ENCODE measurements at regions not wholly inside any gene's neighbourhood (a gene's known extent, or its start where the extent isn't known, plus 50 kb on each side); places are given as distances from the start of the nearest gene placed in this dataset.
A peak's percentile ranks its signal among the peaks of the same experiment; 100 is the strongest.

DNA sequence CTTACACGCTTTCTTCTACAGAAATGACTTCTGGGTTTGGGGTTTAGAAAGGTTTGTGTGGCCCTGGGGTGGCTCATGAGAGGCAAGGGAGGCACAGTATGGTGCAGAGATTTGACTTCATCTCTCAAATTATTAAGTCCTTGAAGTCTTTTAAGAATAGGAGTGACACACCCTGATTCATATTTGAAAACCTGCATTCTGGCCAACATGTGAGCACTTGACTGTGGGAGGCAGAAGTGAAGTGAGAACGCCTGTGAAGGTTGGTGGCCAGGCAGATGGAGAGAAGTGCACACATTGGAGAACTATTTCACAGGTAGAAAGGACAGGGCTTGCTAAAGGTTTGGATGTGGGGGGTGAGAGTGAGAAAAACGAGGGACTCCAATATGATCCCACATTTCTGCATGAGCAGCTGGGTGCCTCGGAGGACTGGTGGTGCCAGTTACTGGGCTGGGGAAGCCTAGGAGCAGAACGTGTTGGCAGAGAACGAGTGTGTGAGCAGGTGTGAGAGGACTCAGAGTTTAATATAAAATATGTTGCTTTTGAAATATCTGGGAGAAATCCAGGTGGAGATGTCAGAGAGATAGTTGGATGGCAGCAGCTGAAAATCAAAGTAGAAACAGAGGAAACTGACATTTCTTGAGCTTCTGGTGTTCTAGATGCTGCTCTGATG, 240.0 kb upstream of the ADAMTSL1 start:
- Histone ChIP-seq H3K27me3 (ENCODE audit: control insufficient read depth in 1 of 2, insufficient read depth in 1 of 2, low read length in 2 of 2) (no peaks in the 10 kb centered on the region), H3K4me2 (ENCODE audit: low read length, poor library complexity, severe bottlenecking) (no peak overlapping the region), H3K4me1 (ENCODE audit: control insufficient read depth, insufficient read depth, low read depth, low read length) (peaks cover 3% of the 10 kb centered on the region), H2AK5ac (ENCODE audit: low read length, severe bottlenecking) (no peak overlapping the region), H2BK5ac (ENCODE audit: low read depth, low read length, poor library complexity, severe bottlenecking) (no peak overlapping the region), H3K23ac (ENCODE audit: low read length in 2 of 2) (no peak overlapping the region), H2AFZ (ENCODE audit: low read depth, low read length) (no peak overlapping the region), H3K4ac (ENCODE audit: low read depth in 1 of 2, low read length in 2 of 2) (no peak overlapping the region), H3K79me1 (replicated peaks; ENCODE audit: low read length, poor library complexity, severe bottlenecking) (no peaks in the 10 kb centered on the region), H2BK120ac (ENCODE audit: low read depth, low read length) (no peak overlapping the region), H4K91ac (ENCODE audit: low read length) (no peak overlapping the region), H3K18ac (ENCODE audit: low read depth in 1 of 2, low read length in 2 of 2) (no peak overlapping the region), H3K27ac (ENCODE audit: low read length, poor library complexity, severe bottlenecking) (no peak overlapping the region), H3K4me3 (ENCODE audit: insufficient read depth in 1 of 2, low read depth in 1 of 2, low read length in 2 of 2) (no peak overlapping the region), H2BK12ac (ENCODE audit: low read length in 2 of 2) (no peak overlapping the region), H2BK15ac (ENCODE audit: low read depth, poor library complexity, severe bottlenecking) (no peak overlapping the region), H3K36me3 (ENCODE audit: control insufficient read depth in 1 of 2, insufficient read depth in 2 of 2, low read depth in 1 of 2, low read length in 2 of 2) (no peaks in the 10 kb centered on the region), H3K14ac (ENCODE audit: low read length in 2 of 2) (no peak overlapping the region), H3K9me3 (ENCODE audit: control insufficient read depth, low read length) (no peaks in the 10 kb centered on the region), H4K8ac (ENCODE audit: low read length) (no peak overlapping the region), H3K9ac (ENCODE audit: low read length) (no peak overlapping the region)
- DNase-seq = no peak
- 72% methylated on average over 6 of the region's 6 CpGs for WGBS

DNA sequence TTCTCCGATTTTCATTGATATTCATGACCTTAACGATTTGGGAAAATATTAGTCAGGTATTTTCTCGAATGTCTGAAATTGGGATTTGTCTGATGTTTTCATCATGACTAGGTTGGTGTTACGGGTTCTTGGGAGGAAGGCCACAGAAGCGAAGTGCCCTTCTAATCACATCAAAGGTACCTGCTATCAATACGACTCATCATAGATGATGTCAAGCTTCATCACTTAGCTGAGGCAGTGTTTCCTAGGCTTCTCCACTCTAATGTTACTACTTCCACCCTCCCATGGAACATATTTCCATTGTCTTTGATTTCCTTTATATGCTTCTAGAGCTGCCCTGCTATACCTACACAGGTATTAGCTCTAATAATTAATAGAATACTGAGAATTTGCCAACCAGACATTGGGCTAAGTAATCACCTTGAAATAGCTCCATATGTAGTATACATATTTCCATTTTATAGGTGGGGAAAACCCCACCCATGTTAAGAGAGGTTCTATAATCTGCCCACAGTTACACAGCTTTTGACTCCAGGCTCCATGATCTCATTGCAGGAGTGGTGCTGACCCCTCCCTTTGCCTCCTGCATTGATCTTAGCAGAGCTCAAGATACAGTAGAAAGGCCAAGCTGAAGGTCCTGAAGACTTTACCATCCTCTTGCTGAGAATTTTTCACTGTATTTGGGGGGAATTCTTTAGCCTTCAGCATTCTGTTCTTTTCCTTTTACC, 238.6 kb upstream of the ADAMTSL1 start:
- Histone ChIP-seq H4K8ac (ENCODE audit: low read length) (no peak overlapping the region), H4K91ac (ENCODE audit: low read length) (no peak overlapping the region), H3K4me3 (ENCODE audit: insufficient read depth in 1 of 2, low read depth in 1 of 2, low read length in 2 of 2) (no peak overlapping the region), H3K27ac (ENCODE audit: low read length, poor library complexity, severe bottlenecking) (no peak overlapping the region), H2BK15ac (ENCODE audit: low read depth, poor library complexity, severe bottlenecking) (no peak overlapping the region), H3K36me3 (ENCODE audit: control insufficient read depth in 1 of 2, insufficient read depth in 2 of 2, low read depth in 1 of 2, low read length in 2 of 2) (no peaks in the 10 kb centered on the region), H3K4me1 (ENCODE audit: control insufficient read depth, insufficient read depth, low read depth, low read length) (peaks cover 5% of the 10 kb centered on the region), H3K4me2 (ENCODE audit: low read length, poor library complexity, severe bottlenecking) (no peak overlapping the region), H3K9ac (ENCODE audit: low read length) (no peak overlapping the region), H3K14ac (ENCODE audit: low read length in 2 of 2) (no peak overlapping the region), H3K4ac (ENCODE audit: low read depth in 1 of 2, low read length in 2 of 2) (no peak overlapping the region), H3K9me3 (ENCODE audit: control insufficient read depth, low read length) (no peaks in the 10 kb centered on the region), H2BK5ac (ENCODE audit: low read depth, low read length, poor library complexity, severe bottlenecking) (no peak overlapping the region), H3K27me3 (ENCODE audit: control insufficient read depth in 1 of 2, insufficient read depth in 1 of 2, low read length in 2 of 2) (no peaks in the 10 kb centered on the region), H2BK12ac (ENCODE audit: low read length in 2 of 2) (no peak overlapping the region), H3K79me1 (replicated peaks; ENCODE audit: low read length, poor library complexity, severe bottlenecking) (no peaks in the 10 kb centered on the region), H2BK120ac (ENCODE audit: low read depth, low read length) (no peak overlapping the region), H3K18ac (ENCODE audit: low read depth in 1 of 2, low read length in 2 of 2) (no peak overlapping the region), H2AK5ac (ENCODE audit: low read length, severe bottlenecking) (no peak overlapping the region), H3K23ac (ENCODE audit: low read length in 2 of 2) (no peak overlapping the region), H2AFZ (ENCODE audit: low read depth, low read length) (no peak overlapping the region)
- WGBS = 91% methylated on average over 6 of the region's 6 CpGs
- no peak for DNase-seq

DNA sequence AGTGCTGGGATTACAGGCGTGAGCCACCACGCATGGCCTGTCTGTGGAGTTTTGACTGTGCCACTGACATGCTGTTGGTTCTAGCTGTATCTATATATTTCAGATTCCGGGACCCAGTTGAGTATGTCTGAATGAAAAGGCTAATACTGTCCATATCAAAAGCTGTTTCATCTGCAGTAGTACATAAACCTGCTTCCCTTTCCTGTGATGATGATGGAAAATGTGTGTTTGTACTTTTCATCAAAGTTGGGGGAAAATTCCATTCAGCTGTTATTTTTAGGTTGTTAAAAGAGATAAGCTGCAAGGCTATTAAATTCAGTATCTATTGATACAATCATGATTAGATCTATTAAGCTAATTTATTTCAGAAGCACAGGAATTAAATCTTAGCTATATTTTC, 237.6 kb upstream of the ADAMTSL1 start:
- Histone ChIP-seq H3K4me1 (ENCODE audit: control insufficient read depth, insufficient read depth, low read depth, low read length) (peaks cover 5% of the 10 kb centered on the region), H2AFZ (ENCODE audit: low read depth, low read length) (no peak overlapping the region), H3K36me3 (ENCODE audit: control insufficient read depth in 1 of 2, insufficient read depth in 2 of 2, low read depth in 1 of 2, low read length in 2 of 2) (no peaks in the 10 kb centered on the region), H3K9ac (ENCODE audit: low read length) (no peak overlapping the region), H3K14ac (ENCODE audit: low read length in 2 of 2) (no peak overlapping the region), H3K9me3 (ENCODE audit: control insufficient read depth, low read length) (no peaks in the 10 kb centered on the region), H2AK5ac (ENCODE audit: low read length, severe bottlenecking) (no peak overlapping the region), H2BK5ac (ENCODE audit: low read depth, low read length, poor library complexity, severe bottlenecking) (no peak overlapping the region), H2BK15ac (ENCODE audit: low read depth, poor library complexity, severe bottlenecking) (no peak overlapping the region), H3K23ac (ENCODE audit: low read length in 2 of 2) (no peak overlapping the region), H3K27me3 (ENCODE audit: control insufficient read depth in 1 of 2, insufficient read depth in 1 of 2, low read length in 2 of 2) (no peaks in the 10 kb centered on the region), H3K4me3 (ENCODE audit: insufficient read depth in 1 of 2, low read depth in 1 of 2, low read length in 2 of 2) (no peak overlapping the region), H2BK12ac (ENCODE audit: low read length in 2 of 2) (no peak overlapping the region), H3K4ac (ENCODE audit: low read depth in 1 of 2, low read length in 2 of 2) (no peak overlapping the region), H3K4me2 (ENCODE audit: low read length, poor library complexity, severe bottlenecking) (no peak overlapping the region), H3K27ac (ENCODE audit: low read length, poor library complexity, severe bottlenecking) (no peak overlapping the region), H4K8ac (ENCODE audit: low read length) (no peak overlapping the region), H4K91ac (ENCODE audit: low read length) (no peak overlapping the region), H3K79me1 (replicated peaks; ENCODE audit: low read length, poor library complexity, severe bottlenecking) (no peaks in the 10 kb centered on the region), H2BK120ac (ENCODE audit: low read depth, low read length) (no peak overlapping the region), H3K18ac (ENCODE audit: low read depth in 1 of 2, low read length in 2 of 2) (no peak overlapping the region)
- WGBS = 89% methylated on average over 3 of the region's 3 CpGs
- DNase-seq = no peak

DNA sequence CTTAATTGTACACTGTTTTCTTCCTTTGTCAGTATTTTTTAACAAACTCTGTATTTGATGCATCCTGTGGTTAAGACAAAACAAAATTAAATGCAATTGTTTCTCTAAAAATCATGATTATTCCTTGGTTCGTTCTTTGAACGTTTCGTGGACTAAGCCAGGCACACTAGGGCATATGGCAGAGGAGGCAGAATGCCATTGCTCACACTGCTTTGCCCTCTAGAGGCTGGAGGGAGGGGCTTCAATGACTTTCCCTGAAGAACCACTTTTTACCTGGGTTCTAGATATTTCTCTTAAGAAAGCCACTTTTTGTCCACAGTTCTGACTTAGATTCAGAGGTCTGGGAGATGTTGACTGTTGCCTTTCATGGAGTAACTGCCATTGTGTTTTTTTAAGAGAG, 236.2 kb upstream of the ADAMTSL1 start:
- Histone ChIP-seq H3K4ac (ENCODE audit: low read depth in 1 of 2, low read length in 2 of 2) (no peak overlapping the region), H3K4me2 (ENCODE audit: low read length, poor library complexity, severe bottlenecking) (no peak overlapping the region), H3K23ac (ENCODE audit: low read length in 2 of 2) (no peak overlapping the region), H2AK5ac (ENCODE audit: low read length, severe bottlenecking) (peak overlapping the region; percentile 56), H3K27me3 (ENCODE audit: control insufficient read depth in 1 of 2, insufficient read depth in 1 of 2, low read length in 2 of 2) (no peaks in the 10 kb centered on the region), H3K36me3 (ENCODE audit: control insufficient read depth in 1 of 2, insufficient read depth in 2 of 2, low read depth in 1 of 2, low read length in 2 of 2) (no peaks in the 10 kb centered on the region), H2AFZ (ENCODE audit: low read depth, low read length) (no peak overlapping the region), H2BK120ac (ENCODE audit: low read depth, low read length) (no peak overlapping the region), H3K79me1 (replicated peaks; ENCODE audit: low read length, poor library complexity, severe bottlenecking) (no peaks in the 10 kb centered on the region), H2BK15ac (ENCODE audit: low read depth, poor library complexity, severe bottlenecking) (no peak overlapping the region), H3K9me3 (ENCODE audit: control insufficient read depth, low read length) (peaks cover 8% of the 10 kb centered on the region), H3K9ac (ENCODE audit: low read length) (peak overlapping the region; percentile 63), H4K91ac (ENCODE audit: low read length) (no peak overlapping the region), H3K4me1 (ENCODE audit: control insufficient read depth, insufficient read depth, low read depth, low read length) (peaks cover 5% of the 10 kb centered on the region), H3K4me3 (ENCODE audit: insufficient read depth in 1 of 2, low read depth in 1 of 2, low read length in 2 of 2) (peak overlapping the region in 1 of 2 experiments; percentile 22), H3K18ac (ENCODE audit: low read depth in 1 of 2, low read length in 2 of 2) (no peak overlapping the region), H3K27ac (ENCODE audit: low read length, poor library complexity, severe bottlenecking) (peak overlapping the region; percentile 38), H2BK12ac (ENCODE audit: low read length in 2 of 2) (no peak overlapping the region), H3K14ac (ENCODE audit: low read length in 2 of 2) (no peak overlapping the region), H2BK5ac (ENCODE audit: low read depth, low read length, poor library complexity, severe bottlenecking) (no peak overlapping the region), H4K8ac (ENCODE audit: low read length) (no peak overlapping the region)
- 89% methylated on average over 3 of the region's 3 CpGs for WGBS
- no peak for DNase-seq
